IMR-90 (cell line): ENCODE measurements at regions not wholly inside any gene's neighbourhood (a gene's known extent, or its start where the extent isn't known, plus 50 kb on each side); places are given as distances from the start of the nearest gene placed in this dataset.

Source experiments
- ATAC-seq: fragments of 200-7000 bp; cut with Tn5 transposase; 2 replicates; pipeline ENCODE4 v1.9.1; 2020; ENCODE audit warnings: low read depth, mild to moderate bottlenecking, moderate library complexity
- BruUV-seq: library from RNA; stranded (reverse); fragments of 400-500 nt; replicated peaks from 2 replicates; lab custom pipeline; 2021; lab: Mats Ljungman, UMichigan
- CTCF ChIA-PET: fragments of 300-600 bp; formaldehyde crosslinking; extraction: SDS; loops from one replicate; lab custom pipeline; 2021; ENCODE audit warnings: antibody characterized with exemption; lab: Yijun Ruan, JAX
- POLR2A ChIA-PET: fragments of 300-600 bp; sonication (Branson Sonifier 250); formaldehyde crosslinking; loops from one replicate; lab custom pipeline; 2022; ENCODE audit warnings: antibody characterized with exemption; ENCODE audit not compliant: unreplicated experiment; lab: Charles Lee
- DNase-seq: peaks from one replicate; pipeline ENCODE4 v3.0.0; 2013
- H2AFZ ChIP-seq: replicated peaks from 2 replicates; pipeline ENCODE3; 2013; ENCODE audit warnings: low read length, mild to moderate bottlenecking; ENCODE audit not compliant: poor library complexity
- H2AK5ac ChIP-seq: 2 replicates; pipeline ENCODE4 v1.6.1; 2013; ENCODE audit warnings: low read depth, low read length, inconsistent platforms
- H2AK9ac ChIP-seq: replicated peaks from 2 replicates; pipeline ENCODE3; 2013; ENCODE audit warnings: mild to moderate bottlenecking, low read depth, low read length, moderate library complexity; ENCODE audit not compliant: poor library complexity
- H2BK120ac ChIP-seq: 2 replicates; pipeline ENCODE4 v1.6.1; 2013; ENCODE audit warnings: low read depth, low read length, inconsistent platforms
- H2BK15ac ChIP-seq: 3 replicates; pipeline ENCODE4 v1.6.1; 2013; ENCODE audit warnings: low read depth, low read length, inconsistent platforms
- H2BK20ac ChIP-seq: 2 replicates; pipeline ENCODE4 v1.6.1; 2013; ENCODE audit warnings: low read depth, mild to moderate bottlenecking, inconsistent platforms, low read length, moderate library complexity
- H2BK5ac ChIP-seq: 2 replicates; pipeline ENCODE4 v1.6.1; 2013; ENCODE audit warnings: mild to moderate bottlenecking, low read depth, low read length, inconsistent platforms; ENCODE audit not compliant: poor library complexity, severe bottlenecking
- H3K14ac ChIP-seq: replicated peaks from 2 replicates; pipeline ENCODE4 v1.6.1; 2013; ENCODE audit warnings: low read depth, low read length, inconsistent platforms
- H3K18ac ChIP-seq: 2 replicates; pipeline ENCODE4 v1.6.1; 2013; ENCODE audit warnings: low read depth, low read length, control low read depth
- H3K23ac ChIP-seq: 2 replicates; pipeline ENCODE4 v1.6.1; 2013; ENCODE audit warnings: low read depth, low read length, inconsistent platforms
- H3K27ac ChIP-seq: 2 replicates; pipeline ENCODE4 v1.5.1; 2013; ENCODE audit warnings: mild to moderate bottlenecking, control low read depth, low read length; ENCODE audit not compliant: insufficient read depth
- H3K27me3 ChIP-seq: 2 replicates; pipeline ENCODE4 v1.6.1; 2013; ENCODE audit warnings: low read length; ENCODE audit not compliant: control insufficient read depth, insufficient read depth
- H3K36me3 ChIP-seq: 2 replicates; pipeline ENCODE4 v1.6.1; 2013; ENCODE audit warnings: low read length, mixed read lengths; ENCODE audit not compliant: control insufficient read depth, insufficient read depth
- H3K4ac ChIP-seq: 2 replicates; pipeline ENCODE4 v1.6.1; 2013; ENCODE audit warnings: low read depth, low read length, inconsistent platforms
- H3K4me1 ChIP-seq: 2 replicates; pipeline ENCODE4 v1.6.1; 2013; ENCODE audit warnings: low read length, mixed read lengths; ENCODE audit not compliant: control insufficient read depth, insufficient read depth
- H3K4me2 ChIP-seq: 2 replicates; pipeline ENCODE4 v1.6.1; 2013; ENCODE audit warnings: low read depth, mild to moderate bottlenecking, control low read depth, low read length, moderate library complexity
- H3K4me3 ChIP-seq: 2 replicates; pipeline ENCODE4 v1.5.1; 2013; ENCODE audit warnings: low read depth, mild to moderate bottlenecking, control low read depth, low read length, moderate library complexity; ENCODE audit not compliant: insufficient read depth
- H3K56ac ChIP-seq: 2 replicates; pipeline ENCODE4 v1.6.1; 2013; ENCODE audit warnings: low read length, inconsistent platforms; ENCODE audit not compliant: insufficient read depth; ENCODE audit errors: extremely low read depth
- H3K79me1 ChIP-seq, 2 experiments: 2 replicates each; pipeline ENCODE4 v1.6.1; 2013; ENCODE audit warnings: low read length in 2 of 2, inconsistent platforms in 1 of 2, low read depth in 1 of 2
- H3K9ac ChIP-seq: 2 replicates; pipeline ENCODE4 v1.6.1; 2013; ENCODE audit warnings: low read depth, low read length, control low read depth
- H3K9me1 ChIP-seq: 2 replicates; pipeline ENCODE4 v1.6.1; 2013; ENCODE audit warnings: low read length, inconsistent platforms; ENCODE audit not compliant: insufficient read depth
- H3K9me3 ChIP-seq: 2 replicates; pipeline ENCODE4 v1.6.1; 2013; ENCODE audit warnings: low read length; ENCODE audit not compliant: control insufficient read depth, insufficient read depth
- H4K20me1 ChIP-seq: 2 replicates; pipeline ENCODE4 v1.6.1; 2013; ENCODE audit warnings: low read length, inconsistent platforms; ENCODE audit not compliant: insufficient read depth
- H4K5ac ChIP-seq: 2 replicates; pipeline ENCODE4 v1.6.1; 2013; ENCODE audit warnings: mild to moderate bottlenecking, low read depth, low read length, control low read depth
- H4K8ac ChIP-seq, 2 experiments: 2 replicates each; pipeline ENCODE4 v1.6.1; 2013; ENCODE audit warnings: low read depth in 2 of 2, low read length in 2 of 2, control low read depth in 1 of 2, inconsistent platforms in 1 of 2
- H4K91ac ChIP-seq: 2 replicates; pipeline ENCODE4 v1.6.1; 2013; ENCODE audit warnings: low read depth, low read length, inconsistent platforms; ENCODE audit not compliant: insufficient read depth
- BHLHE40 ChIP-seq: fragments of 150-350 bp; IDR thresholded peaks from 2 replicates; pipeline ENCODE4 v1.6.1; 2016; ENCODE audit warnings: mild to moderate bottlenecking, low read depth, low read length
- CEBPB ChIP-seq: IDR thresholded peaks from 2 replicates; pipeline ENCODE4 v1.6.1; 2012; ENCODE audit warnings: low read depth, low read length, improper control_type of control experiment
- CHD1 ChIP-seq: IDR thresholded peaks from 2 replicates; pipeline ENCODE4 v1.6.1; 2012; ENCODE audit warnings: low read depth, low read length, improper control_type of control experiment
- CTCF ChIP-seq: conservative IDR thresholded peaks from 2 replicates; pipeline ENCODE4 v1.5.1; 2012; ENCODE audit warnings: mild to moderate bottlenecking, low read depth, low read length, improper control_type of control experiment
- FOS ChIP-seq: fragments of 150-350 bp; IDR thresholded peaks from 2 replicates; pipeline ENCODE4 v1.6.1; 2016; ENCODE audit warnings: low read depth, low read length
- MAFK ChIP-seq: IDR thresholded peaks from 2 replicates; pipeline ENCODE4 v1.6.1; 2012; ENCODE audit warnings: low read depth, low read length, improper control_type of control experiment
- MAZ ChIP-seq: IDR thresholded peaks from 2 replicates; pipeline ENCODE4 v1.6.1; 2012; ENCODE audit warnings: low read depth, mild to moderate bottlenecking, low read length, improper control_type of control experiment, moderate library complexity, borderline replicate concordance
- MXI1 ChIP-seq: IDR thresholded peaks from 2 replicates; pipeline ENCODE4 v1.6.1; 2012; ENCODE audit warnings: low read depth, mild to moderate bottlenecking, low read length, moderate library complexity, borderline replicate concordance
- NFE2L2 ChIP-seq: fragments of 150-350 bp; IDR thresholded peaks from 2 replicates; pipeline ENCODE4 v1.6.1; 2016; ENCODE audit warnings: low read depth, mild to moderate bottlenecking, low read length
- POLR2A ChIP-seq: IDR thresholded peaks from 2 replicates; pipeline ENCODE4 v1.6.1; 2012; ENCODE audit warnings: mild to moderate bottlenecking, low read depth, low read length
- RAD21 ChIP-seq: IDR thresholded peaks from 2 replicates; pipeline ENCODE4 v1.6.1; 2012; ENCODE audit warnings: low read length, improper control_type of control experiment
- RCOR1 ChIP-seq: IDR thresholded peaks from 2 replicates; pipeline ENCODE4 v1.6.1; 2012; ENCODE audit warnings: mild to moderate bottlenecking, low read length, improper control_type of control experiment; ENCODE audit not compliant: insufficient replicate concordance
- RFX5 ChIP-seq: IDR thresholded peaks from 2 replicates; pipeline ENCODE4 v1.8.0; 2012; ENCODE audit warnings: low read depth, mild to moderate bottlenecking, low read length, moderate library complexity
- SMC3 ChIP-seq: fragments of 150-350 bp; IDR thresholded peaks from 2 replicates; pipeline ENCODE4 v1.6.1; 2016; ENCODE audit warnings: low read depth, mild to moderate bottlenecking, antibody characterized with exemption, low read length, moderate library complexity
- USF2 ChIP-seq: fragments of 150-350 bp; IDR thresholded peaks from 2 replicates; pipeline ENCODE4 v1.6.1; 2017; ENCODE audit warnings: mild to moderate bottlenecking, antibody characterized with exemption, low read length, low read depth
- WGBS, 2 experiments: methylation state at CpG; one replicate each; pipeline versions ENCODE4 v1.1.5 to v1.1.7; 2013; ENCODE audit warnings: missing lambda C conversion rate in 2 of 2; ENCODE audit not compliant: insufficient read length in 1 of 2; ENCODE audit errors: extremely low coverage in 2 of 2; 5-methylcytosine and 5-hydroxymethylcytosine counted together
- dilution Hi-C: fragments of 300-500 bp; cut with HindIII; formaldehyde crosslinking; loops from one replicate; pipeline ENCODE4 v1.14.3; 2018; ENCODE audit warnings: low sequenced_read_pairs; ENCODE audit not compliant: unreplicated experiment
- in situ Hi-C: fragments of 300-500 bp; cut with MboI; formaldehyde crosslinking; loops from 3 replicates; pipeline ENCODE4 v1.14.3; 2019; ENCODE audit warnings: low sequenced_read_pairs, inconsistent platforms, mixed read lengths
- intact Hi-C: fragments of 100-400 bp; cut with micrococcal nuclease; formaldehyde crosslinking; loops from 2 replicates; pipeline ENCODE4 v1.10.0; 2022
- TF ChIP-seq, protein P1 (sequence below): fragments of 150-350 bp; IDR thresholded peaks from 2 replicates; pipeline ENCODE4 v1.6.1; 2016; ENCODE audit warnings: low read depth, mild to moderate bottlenecking, low read length, moderate library complexity, borderline replicate concordance

- Histone ChIP-seq H4K5ac (no peak overlapping the region), H4K8ac (no peak overlapping the region), H3K56ac (no peak overlapping the region), H2BK20ac (no peak overlapping the region), H3K36me3 (no peaks in the 10 kb centered on the region), H3K9me1 (peaks cover 9% of the 10 kb centered on the region), H3K27me3 (no peaks in the 10 kb centered on the region), H2BK120ac (no peak overlapping the region), H3K4me1 (peaks cover 9% of the 10 kb centered on the region), H3K23ac (no peak overlapping the region), H4K91ac (no peak overlapping the region), H3K79me1 (no peaks in the 10 kb centered on the region), H2AFZ (no peak overlapping the region), H3K4me2 (peak overlapping the region; percentile 23; the same call in 1 of the 2 replicates), H3K27ac (no peak overlapping the region), H3K14ac (no peak overlapping the region), H2AK5ac (no peak overlapping the region), H3K9ac (no peak overlapping the region), H2AK9ac (no peak overlapping the region), H3K18ac (no peak overlapping the region), H2BK5ac (no peak overlapping the region), H4K20me1 (peaks cover 4% of the 10 kb centered on the region; the same call in 1 of the 2 replicates), H3K4ac (no peak overlapping the region), H3K9me3 (no peaks in the 10 kb centered on the region), H3K4me3 (no peak overlapping the region), H2BK15ac (no peak overlapping the region)
- WGBS, 2 experiments, result no CpG with 5 or more reads among the region's 3 CpGs
- no TSS peak for BruUV-seq
- in situ Hi-C loops, result no loop called here
- CTCF ChIA-PET, result interaction anchor here (0.8 to 0.9 kb wide), 2 partner anchors 61 to 75 kb away, joined by 3 to 6 read pairs; no protein-coding TSS in a partner anchor
- DNase-seq (peak; percentile 97), ATAC-seq (peak; percentile 63)
- POLR2A ChIA-PET, result no interaction called here
- TF ChIP-seq, protein P1, sequence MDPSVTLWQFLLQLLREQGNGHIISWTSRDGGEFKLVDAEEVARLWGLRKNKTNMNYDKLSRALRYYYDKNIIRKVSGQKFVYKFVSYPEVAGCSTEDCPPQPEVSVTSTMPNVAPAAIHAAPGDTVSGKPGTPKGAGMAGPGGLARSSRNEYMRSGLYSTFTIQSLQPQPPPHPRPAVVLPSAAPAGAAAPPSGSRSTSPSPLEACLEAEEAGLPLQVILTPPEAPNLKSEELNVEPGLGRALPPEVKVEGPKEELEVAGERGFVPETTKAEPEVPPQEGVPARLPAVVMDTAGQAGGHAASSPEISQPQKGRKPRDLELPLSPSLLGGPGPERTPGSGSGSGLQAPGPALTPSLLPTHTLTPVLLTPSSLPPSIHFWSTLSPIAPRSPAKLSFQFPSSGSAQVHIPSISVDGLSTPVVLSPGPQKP, result no peak
- TF ChIP-seq MXI1 (no peak), BHLHE40 (0 out of 2 replicates have a peak, but pooled peaks have one; percentile 31), RCOR1 (peak; percentile 10), FOS (peak; percentile 77), NFE2L2 (no peak), MAFK (no peak), POLR2A (no peak), SMC3 (no peak; the same call in 1 of the 2 replicates), CTCF (no peak), CEBPB (peak; percentile 97), CHD1 (no peak), MAZ (no peak), RAD21 (no peak), USF2 (peak; percentile 59), RFX5 (no peak)
- dilution Hi-C loops, result no loop called here
- intact Hi-C loops, result loop anchor here (5.0 to 10.0 kb wide), 2 partner anchors 37 to 126 kb away; partner anchors contain the start of gene LIPG
These were observed 123.0 kb downstream of the ACAA2 start for GRCh38 chr18:49690312-49690711.
